Left kidney (tissue), 1 donor: ENCODE measurements at regions not wholly inside any gene's neighbourhood (a gene's known extent, or its start where the extent isn't known, plus 50 kb on each side); places are given as distances from the start of the nearest gene placed in this dataset.

ENCODE experiments used
- DNase-seq: peaks from one replicate; pipeline ENCODE4 v3.0.0-alpha.2; 2013

DNA sequence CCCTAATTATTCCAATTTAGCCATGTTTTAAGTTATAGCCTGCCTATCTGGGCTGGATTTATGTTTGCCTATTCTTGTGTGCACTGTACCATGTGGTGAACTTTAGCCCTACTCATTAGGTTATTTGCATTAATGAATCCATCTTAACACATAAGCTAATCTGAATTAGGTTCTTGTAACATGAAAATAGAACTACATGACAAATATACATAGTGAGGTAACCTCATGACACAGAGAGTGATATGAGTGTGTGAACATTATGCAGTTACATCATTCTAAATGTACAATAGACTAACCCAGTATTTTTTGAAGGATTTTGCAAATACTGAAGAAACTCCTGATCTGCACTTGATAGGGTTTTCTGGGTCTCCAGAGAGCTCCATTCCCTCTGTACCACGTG lies 733.7 kb upstream of the CITED2 start:
- no peak for DNase-seq

- no peak for DNase-seq
Observed at GRCh38 chr6:140107216-140107615, 732.8 kb upstream of the CITED2 start.

DNA sequence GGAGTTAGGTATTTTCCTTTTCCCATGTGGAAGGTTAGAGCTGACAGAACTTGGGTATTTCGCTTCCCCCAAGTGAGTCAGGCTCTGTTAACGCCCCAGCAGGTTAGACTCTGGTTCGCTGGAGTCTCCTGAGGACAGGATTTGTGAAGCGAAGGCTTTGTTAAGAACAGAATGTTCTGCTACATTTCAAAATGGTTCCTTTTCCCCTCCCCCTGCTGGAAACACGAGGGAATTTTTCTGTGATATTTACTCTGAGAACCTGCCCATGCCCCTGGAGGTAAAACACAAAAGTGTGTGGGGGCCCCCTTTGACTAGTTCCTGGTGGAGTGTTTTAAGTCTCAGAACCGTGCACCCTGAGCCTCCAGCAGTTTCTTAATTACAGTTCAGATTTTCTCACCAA lies 731.4 kb upstream of the CITED2 start:
- peak; percentile 22 for DNase-seq

DNA sequence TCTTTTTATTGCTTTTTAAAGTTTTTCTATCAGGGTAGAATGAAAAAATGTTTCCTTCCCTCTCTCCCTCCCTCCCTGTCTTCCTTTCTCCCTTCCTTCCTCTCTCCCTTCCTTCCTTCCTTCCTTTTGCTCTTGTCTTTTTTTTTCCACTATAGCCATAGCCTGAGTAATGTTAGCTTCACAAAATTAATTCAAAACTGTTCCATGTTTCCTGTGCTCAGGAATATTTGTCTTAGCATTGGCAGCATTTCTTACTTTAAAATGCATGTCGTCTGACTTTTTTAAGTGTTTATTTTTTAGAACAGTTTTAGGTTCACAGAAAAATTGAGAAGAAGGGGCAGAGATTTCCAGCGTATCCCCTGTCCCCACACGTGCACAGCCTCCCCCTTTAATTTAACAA lies 730.8 kb upstream of the CITED2 start:
- DNase-seq = no peak

DNA sequence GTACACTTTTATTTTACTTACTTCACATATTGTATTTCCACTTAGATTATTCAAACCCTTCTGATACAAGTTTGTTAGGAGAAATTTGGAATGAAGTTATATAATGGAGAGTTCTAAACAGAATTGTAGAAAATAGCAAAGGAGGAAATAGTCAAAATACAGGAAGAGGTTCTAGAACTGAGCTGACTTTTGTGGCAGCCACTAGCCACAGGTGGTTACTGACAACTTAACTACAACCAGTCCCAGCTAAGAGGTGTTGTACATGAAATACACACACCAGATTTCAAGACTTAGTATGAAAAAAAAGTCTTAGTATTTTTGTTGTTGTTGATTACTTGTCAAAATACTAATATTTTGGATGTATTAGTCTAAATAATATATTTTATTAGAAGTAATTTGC lies 727.4 kb upstream of the CITED2 start:
- DNase-seq = no peak

DNA sequence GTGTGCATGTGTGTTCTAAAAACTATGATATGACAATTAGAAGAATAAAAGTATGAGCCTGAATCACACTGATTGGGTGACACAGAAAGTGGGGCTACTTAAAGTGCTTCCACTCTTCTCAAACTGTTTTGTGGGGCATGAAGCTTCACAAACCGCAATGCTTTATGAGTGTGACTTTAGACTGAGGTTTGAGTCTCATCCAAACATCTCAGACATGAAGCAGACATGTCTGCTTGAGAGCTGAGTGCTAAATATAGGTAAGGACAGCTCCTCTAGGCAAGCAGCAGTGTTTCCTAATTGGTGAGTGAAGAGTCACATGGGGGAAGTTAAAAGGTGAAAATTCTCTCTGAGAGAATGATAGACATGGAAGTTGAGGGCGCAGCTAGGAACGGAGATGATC lies 726.9 kb upstream of the CITED2 start:
- DNase-seq = no peak

DNA sequence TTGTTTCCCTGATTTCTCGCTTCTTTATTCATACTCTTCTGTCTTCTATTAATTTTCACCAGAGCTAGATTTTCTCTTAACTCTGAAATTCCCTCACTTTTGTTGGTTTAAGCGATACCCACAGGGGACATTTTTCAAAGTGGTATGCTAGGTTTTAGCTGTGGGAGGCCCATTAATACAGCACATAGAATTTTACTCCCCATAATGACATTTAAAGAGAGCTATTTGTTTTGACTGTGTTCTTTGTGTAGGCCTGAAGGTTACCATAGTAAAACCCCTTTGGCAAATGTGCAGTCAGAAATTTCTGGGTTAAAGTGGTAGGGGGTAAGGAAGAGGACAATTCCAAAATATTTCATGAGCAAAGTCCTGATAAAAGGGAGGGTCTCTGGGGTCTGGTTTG lies 721.1 kb upstream of the CITED2 start:
- no peak for DNase-seq

DNA sequence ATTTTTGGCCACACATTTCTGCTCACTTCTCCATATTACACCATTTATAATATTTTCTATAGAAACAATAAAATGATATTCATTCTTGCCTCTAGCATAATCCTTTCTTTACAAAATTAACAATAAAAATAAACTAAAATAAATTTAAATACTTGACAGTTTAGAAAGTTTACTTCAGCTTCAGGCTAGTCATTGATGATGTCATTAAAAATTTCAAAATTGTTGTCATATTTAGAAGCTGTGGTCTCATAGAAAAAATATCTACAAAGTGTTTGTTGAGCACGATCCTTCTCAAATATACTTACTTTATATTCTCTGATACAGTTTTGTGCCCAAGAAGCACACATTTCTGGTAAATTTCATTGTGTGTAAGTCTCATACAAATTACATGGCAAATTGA lies 717.4 kb upstream of the CITED2 start:
- no peak for DNase-seq

DNA sequence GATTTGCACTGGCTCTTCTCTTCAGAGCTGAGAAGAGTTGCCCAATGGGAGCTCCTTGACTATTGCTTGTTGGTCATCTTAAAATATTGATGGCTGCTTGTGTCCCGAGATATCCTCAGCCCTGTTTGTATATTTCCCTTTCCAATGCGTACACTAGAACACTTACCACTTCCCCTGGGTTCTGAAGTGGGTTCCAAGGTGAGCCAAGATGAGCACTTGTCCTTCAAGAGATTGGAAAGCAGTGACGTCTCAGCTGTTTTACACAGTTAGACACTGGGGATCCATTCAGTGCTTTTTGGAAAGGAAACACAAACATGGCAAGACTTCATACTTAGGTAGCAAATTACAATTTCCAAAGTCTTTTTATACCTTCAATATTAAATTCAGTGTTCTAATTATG lies 716.4 kb upstream of the CITED2 start:
- no peak for DNase-seq

- no peak for DNase-seq
Observed at GRCh38 chr6:140083375-140083774, 708.9 kb upstream of the CITED2 start.

- DNase-seq = no peak
Observed at GRCh38 chr6:140082867-140083297, 708.4 kb upstream of the CITED2 start.

DNA sequence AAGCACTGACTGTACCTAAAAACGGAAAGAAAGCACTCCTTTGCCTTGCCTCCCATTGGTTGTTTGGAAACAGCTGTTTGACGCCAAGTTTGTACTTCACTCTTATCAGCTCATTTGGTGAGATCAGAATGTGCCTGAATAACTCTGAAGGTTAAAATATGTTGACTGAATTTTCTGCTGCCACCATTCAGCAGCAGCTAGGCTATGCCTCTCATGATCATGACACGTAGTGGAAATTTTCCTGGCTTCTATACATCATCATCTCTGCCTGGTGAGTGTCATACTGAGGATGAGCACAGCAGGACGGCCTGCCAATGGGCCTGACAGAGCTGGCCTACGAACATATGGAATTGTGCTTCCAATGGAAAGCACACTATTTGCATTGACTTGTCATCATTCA lies 704.9 kb upstream of the CITED2 start:
- DNase-seq = no peak

- DNase-seq = peak; percentile 62
Observed at GRCh38 chr6:140078561-140079125, 704.2 kb upstream of the CITED2 start.

DNA sequence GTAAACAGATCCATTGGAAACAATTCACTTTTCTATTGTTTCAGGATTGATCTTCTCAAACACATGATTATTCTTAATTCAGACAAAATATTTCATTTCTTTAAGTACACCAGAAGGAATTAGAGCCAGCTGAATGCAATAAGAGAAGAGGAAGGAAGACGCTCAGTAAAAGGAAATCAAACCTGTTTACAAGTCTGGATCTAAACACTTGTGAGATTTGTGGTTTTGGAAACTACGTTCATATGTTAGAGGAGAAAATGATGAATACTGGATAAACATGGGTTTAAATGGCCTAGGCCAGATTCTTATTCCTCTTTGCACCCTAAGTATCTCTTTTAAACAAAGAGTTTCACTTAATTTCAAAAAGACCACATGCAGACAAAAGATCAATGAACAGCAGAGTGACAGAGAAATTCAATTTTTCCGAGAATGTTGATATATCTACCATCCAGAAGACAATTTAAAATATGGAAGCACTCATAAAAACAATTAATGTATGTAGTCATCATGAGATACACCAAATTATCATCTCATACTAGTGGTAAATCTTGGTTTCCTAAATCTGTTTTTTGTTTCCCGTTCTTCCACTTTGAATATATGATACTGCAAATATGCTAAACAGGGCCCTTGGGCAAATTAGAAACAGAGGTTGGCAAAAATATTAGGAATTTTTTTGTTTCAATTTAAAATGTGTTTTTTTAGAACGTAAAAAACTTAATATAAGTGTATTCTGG lies 703.5 kb upstream of the CITED2 start:
- no peak for DNase-seq

GRCh38 chr6:140076105-140076504 lies 701.7 kb upstream of the CITED2 start:
- DNase-seq = no peak

GRCh38 chr6:140073456-140073855 lies 699.0 kb upstream of the CITED2 start:
- DNase-seq = no peak

DNA sequence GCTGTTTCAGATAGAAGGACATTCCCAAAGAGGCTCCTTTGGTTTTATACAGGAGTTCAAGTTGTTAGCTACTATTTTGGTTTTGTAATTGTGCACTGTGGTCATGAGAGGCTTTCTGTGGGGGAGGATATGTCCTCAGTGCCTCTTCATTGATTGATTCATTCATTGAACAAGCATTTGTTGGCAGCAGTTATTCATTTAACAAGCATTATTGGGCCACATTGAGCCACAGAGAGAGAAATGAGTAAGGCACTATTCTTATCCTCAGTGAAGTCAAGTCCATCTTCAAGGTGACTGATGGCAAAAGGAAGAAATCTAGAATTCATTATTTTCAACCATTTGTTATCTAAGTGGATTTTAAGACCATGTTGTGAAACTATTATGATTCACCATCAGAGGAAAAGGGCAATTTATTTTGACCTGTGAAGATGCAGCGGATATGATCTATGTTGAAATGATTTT lies 697.2 kb upstream of the CITED2 start:
- DNase-seq = no peak

- peak; percentile 25 for DNase-seq
Observed at GRCh38 chr6:140070846-140071473, 696.5 kb upstream of the CITED2 start.

DNA sequence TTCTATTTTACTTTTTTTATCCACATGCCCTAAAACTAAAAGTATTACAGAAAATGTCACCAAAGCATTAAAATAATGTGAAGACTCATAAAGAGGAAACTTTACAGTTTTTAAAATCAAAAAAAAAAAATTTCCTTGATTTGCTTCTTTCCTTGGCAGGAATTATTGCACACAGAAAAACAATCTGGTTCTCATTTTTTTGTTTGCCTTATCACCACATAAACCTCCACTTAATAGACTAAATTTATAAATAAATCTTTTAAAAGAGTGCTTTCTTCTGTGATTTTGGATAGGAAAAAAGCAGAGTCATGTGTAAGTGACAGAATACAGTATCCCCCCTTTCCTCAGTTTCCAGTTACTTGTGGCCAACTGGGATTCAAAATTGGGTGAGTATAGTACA lies 695.1 kb upstream of the CITED2 start:
- no peak for DNase-seq

- DNase-seq = no peak
Observed at GRCh38 chr6:140068801-140069200, 694.4 kb upstream of the CITED2 start.

DNA sequence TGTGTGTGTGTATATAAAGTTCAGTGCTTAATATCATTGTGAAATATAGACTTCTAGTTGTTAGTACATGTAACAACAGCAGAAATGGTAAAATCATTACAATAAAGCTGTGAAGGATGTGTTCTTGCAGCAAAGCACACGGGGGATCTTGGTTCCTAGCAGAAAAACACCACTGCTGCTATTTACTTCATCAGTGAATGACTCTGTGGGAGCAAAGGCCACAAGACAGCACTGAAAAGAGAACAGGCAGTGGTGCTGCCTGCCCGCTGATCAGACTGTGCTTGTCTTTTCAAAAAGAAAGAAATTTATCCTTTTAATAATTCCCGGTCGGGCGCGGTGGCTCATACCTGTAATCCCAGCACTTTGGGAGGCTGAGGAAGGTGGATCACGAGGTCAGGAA lies 689.9 kb upstream of the CITED2 start:
- DNase-seq = no peak

- DNase-seq = no peak
Observed at GRCh38 chr6:140063021-140063399, 688.6 kb upstream of the CITED2 start.
